ENCODE measurements at regions not wholly inside any gene's neighbourhood (a gene's known extent, or its start where the extent isn't known, plus 50 kb on each side); places are given as distances from the start of the nearest gene placed in this dataset.

DNA sequence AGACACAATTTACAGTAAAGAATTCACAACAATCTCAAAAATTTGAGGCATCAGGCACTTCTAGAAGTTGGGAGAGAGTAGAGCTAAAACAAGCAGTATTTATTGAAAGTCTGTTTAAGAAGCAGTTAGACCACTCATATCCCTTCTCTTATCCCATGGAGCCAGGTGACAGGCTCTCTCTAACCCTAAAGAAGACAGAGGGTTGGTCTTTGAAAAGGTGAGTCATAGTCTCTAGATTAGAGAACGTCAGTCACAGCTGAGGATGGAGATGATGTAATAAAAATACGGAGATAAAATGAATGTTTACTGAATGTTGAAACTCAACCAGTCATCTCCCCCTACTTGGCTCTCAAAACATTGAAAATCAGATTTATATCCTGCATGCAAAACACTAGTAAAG lies 223.8 kb downstream of the CHIC2 start:
- no TSS peak for BruUV-seq (replicated peaks)
- Histone ChIP-seq H3K27ac (ENCODE audit: low read depth, low read length) (no peak overlapping the region), H3K9me2 (ENCODE audit: insufficient read depth) (no peaks in the 10 kb centered on the region), H3K4me1 (ENCODE audit: control insufficient read depth in 1 of 2, insufficient read depth in 2 of 2, low read length in 2 of 2) (no peaks in the 10 kb centered on the region), H3K79me2 (ENCODE audit: insufficient read depth, low read length) (no peaks in the 10 kb centered on the region), H2AFZ (ENCODE audit: low read depth, low read length, poor library complexity, severe bottlenecking) (no peak overlapping the region), H3K4me2 (ENCODE audit: low read length) (no peak overlapping the region), H3K9ac (ENCODE audit: low read length) (no peak overlapping the region), H3K27me3 (ENCODE audit: insufficient read depth, low read length) (peaks cover 5% of the 10 kb centered on the region; the same call in 1 of the 2 replicates), H3K9me3 (ENCODE audit: control insufficient read depth in 1 of 2, insufficient read depth in 1 of 2, low read depth in 1 of 2, low read length in 2 of 2) (no peaks in the 10 kb centered on the region), H3K36me3 (ENCODE audit: control insufficient read depth in 1 of 2, insufficient read depth in 2 of 2, low read length in 2 of 2) (no peaks in the 10 kb centered on the region), H3K4me3 (replicated peaks in 1 of 2; ENCODE audit: low read depth in 1 of 2, low read length in 2 of 2) (no peak overlapping the region), H4K20me1 (ENCODE audit: insufficient read depth) (no peaks in the 10 kb centered on the region)
- TF ChIP-seq POLR2AphosphoS5 (IDR thresholded peaks at IDR 0.05; ENCODE audit: low read depth, low read length) (no peak), YY1 (IDR thresholded peaks at IDR 0.05; ENCODE audit: extremely low read depth, insufficient replicate concordance, low read depth, low read length) (no peak), ELF1 (IDR thresholded peaks at IDR 0.05; ENCODE audit: borderline replicate concordance, low read depth) (no peak), POLR2A (IDR thresholded peaks at IDR 0.05; ENCODE audit: borderline replicate concordance, extremely low read depth, insufficient read depth, insufficient read length) (no peak), CEBPB (IDR thresholded peaks at IDR 0.05; ENCODE audit: low read depth) (no peak), JUND (IDR thresholded peaks at IDR 0.05) (no peak), RAD21 (IDR thresholded peaks at IDR 0.05; ENCODE audit: low read depth) (no peak), SP1 (IDR thresholded peaks at IDR 0.05; ENCODE audit: low read depth) (no peak), ZFX (IDR thresholded peaks at IDR 0.05) (no peak), TCF7L2 (IDR thresholded peaks at IDR 0.05; ENCODE audit: borderline replicate concordance, extremely low read depth, insufficient read depth, insufficient read length) (no peak), EGR1 (IDR thresholded peaks at IDR 0.05; ENCODE audit: low read depth) (no peak), MAX (IDR thresholded peaks at IDR 0.05) (no peak), SIN3A (IDR thresholded peaks at IDR 0.05; ENCODE audit: low read depth) (no peak), REST (IDR thresholded peaks at IDR 0.05; ENCODE audit: low read depth) (no peak), CBX3 (IDR thresholded peaks at IDR 0.05; ENCODE audit: low read depth) (no peak), ZNF274 (IDR thresholded peaks at IDR 0.05; ENCODE audit: low read depth, low read length) (no peak), SRF (IDR thresholded peaks at IDR 0.05; ENCODE audit: low read depth) (no peak)
- TF ChIP-seq, protein P1, sequence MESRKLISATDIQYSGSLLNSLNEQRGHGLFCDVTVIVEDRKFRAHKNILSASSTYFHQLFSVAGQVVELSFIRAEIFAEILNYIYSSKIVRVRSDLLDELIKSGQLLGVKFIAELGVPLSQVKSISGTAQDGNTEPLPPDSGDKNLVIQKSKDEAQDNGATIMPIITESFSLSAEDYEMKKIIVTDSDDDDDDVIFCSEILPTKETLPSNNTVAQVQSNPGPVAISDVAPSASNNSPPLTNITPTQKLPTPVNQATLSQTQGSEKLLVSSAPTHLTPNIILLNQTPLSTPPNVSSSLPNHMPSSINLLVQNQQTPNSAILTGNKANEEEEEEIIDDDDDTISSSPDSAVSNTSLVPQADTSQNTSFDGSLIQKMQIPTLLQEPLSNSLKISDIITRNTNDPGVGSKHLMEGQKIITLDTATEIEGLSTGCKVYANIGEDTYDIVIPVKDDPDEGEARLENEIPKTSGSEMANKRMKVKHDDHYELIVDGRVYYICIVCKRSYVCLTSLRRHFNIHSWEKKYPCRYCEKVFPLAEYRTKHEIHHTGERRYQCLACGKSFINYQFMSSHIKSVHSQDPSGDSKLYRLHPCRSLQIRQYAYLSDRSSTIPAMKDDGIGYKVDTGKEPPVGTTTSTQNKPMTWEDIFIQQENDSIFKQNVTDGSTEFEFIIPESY (IDR thresholded peaks at IDR 0.05; ENCODE audit: extremely low read depth, insufficient replicate concordance, low read length): no peak
- TF ChIP-seq, protein P2, sequence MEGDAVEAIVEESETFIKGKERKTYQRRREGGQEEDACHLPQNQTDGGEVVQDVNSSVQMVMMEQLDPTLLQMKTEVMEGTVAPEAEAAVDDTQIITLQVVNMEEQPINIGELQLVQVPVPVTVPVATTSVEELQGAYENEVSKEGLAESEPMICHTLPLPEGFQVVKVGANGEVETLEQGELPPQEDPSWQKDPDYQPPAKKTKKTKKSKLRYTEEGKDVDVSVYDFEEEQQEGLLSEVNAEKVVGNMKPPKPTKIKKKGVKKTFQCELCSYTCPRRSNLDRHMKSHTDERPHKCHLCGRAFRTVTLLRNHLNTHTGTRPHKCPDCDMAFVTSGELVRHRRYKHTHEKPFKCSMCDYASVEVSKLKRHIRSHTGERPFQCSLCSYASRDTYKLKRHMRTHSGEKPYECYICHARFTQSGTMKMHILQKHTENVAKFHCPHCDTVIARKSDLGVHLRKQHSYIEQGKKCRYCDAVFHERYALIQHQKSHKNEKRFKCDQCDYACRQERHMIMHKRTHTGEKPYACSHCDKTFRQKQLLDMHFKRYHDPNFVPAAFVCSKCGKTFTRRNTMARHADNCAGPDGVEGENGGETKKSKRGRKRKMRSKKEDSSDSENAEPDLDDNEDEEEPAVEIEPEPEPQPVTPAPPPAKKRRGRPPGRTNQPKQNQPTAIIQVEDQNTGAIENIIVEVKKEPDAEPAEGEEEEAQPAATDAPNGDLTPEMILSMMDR (IDR thresholded peaks at IDR 0.05 in 2 of 3, conservative IDR thresholded peaks at IDR 0.05 in 1 of 3; ENCODE audit: borderline replicate concordance in 1 of 3, insufficient read depth in 1 of 3, low read depth in 2 of 3, low read length in 2 of 3): no peak
- TF ChIP-seq, protein P3, sequence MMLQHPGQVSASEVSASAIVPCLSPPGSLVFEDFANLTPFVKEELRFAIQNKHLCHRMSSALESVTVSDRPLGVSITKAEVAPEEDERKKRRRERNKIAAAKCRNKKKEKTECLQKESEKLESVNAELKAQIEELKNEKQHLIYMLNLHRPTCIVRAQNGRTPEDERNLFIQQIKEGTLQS (IDR thresholded peaks at IDR 0.05): no peak
- DNase-seq (ENCODE audit: low read depth, low spot score) (no peak), ATAC-seq (no peak)
- intact Hi-C loops (cut with micrococcal nuclease): no loop called here
- ChIA-PET CTCF (no interaction called here), RAD21 (ENCODE audit: low non-redundant PET in 1 of 2, low total read pairs in 2 of 2, uncharacterized antibody in 2 of 2, unreplicated experiment in 2 of 2) (no interaction called here), POLR2A (no interaction called here)

Data from HCT116 (cell line).